ENCODE measurements at regions not wholly inside any gene's neighbourhood (a gene's known extent, or its start where the extent isn't known, plus 50 kb on each side); places are given as distances from the start of the nearest gene placed in this dataset.

DNA sequence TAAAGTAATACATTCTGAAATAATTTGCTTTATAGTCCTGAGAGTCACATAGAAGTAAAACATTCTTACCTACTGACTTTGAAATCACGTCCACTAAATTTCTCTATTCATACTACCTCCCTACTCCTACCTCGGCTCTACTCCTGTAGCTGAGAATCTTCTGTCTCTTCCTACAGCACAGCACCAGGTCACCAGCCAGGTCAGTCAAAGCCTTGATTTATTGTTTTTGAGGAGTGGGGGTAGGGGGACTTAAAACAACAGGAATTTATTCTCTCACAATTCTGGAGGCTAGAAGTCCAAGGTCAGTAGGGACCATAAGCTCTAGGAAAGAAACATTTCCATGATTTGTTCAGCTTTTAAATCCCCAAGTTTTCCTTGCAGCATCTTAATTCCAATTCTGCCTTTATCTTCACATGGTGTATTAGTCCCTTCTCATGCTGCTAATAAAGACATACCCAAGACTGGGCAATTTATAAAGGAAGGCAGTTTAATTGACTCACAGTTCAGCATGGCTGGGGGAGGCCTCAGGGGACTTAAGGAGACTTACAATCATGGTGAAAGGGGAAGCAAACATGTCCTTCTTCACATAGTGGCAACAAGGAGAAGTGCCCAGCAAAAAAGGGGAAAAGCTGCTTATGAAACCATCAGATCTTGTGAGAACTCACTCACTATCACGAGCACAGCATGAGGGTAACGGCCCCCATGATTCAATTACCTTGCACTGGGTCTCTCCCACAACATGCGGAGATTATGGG lies 49.6 kb upstream of the CCNG1 start:
- Histone ChIP-seq H3K4me3 (no peak overlapping the region), H3K9me3 (no peaks in the 10 kb centered on the region), H3K36me3 (no peaks in the 10 kb centered on the region), H3K27me3 (no peaks in the 10 kb centered on the region), H3K27ac (no peak overlapping the region), H3K4me1 (no peaks in the 10 kb centered on the region)
- TF ChIP-seq POLR2A (IDR thresholded peaks at IDR 0.05) (no peak), EP300 (IDR thresholded peaks at IDR 0.05) (no peak)
- DNase-seq (ENCODE audit: low spot score in 2 of 2), result no peak
- 76% methylated on average over 5 of the region's 5 CpGs for WGBS
